WTC11 (cell line): ENCODE measurements at regions not wholly inside any gene's neighbourhood (a gene's known extent, or its start where the extent isn't known, plus 50 kb on each side); places are given as distances from the start of the nearest gene placed in this dataset.

Experiments
- ATF2 ChIP-seq: sonication (generic); formaldehyde crosslinking; IDR thresholded peaks from 2 replicates; pipeline ENCODE4 v1.8.1; 2022; ENCODE audit warnings: low read depth, missing genetic modification reagents, borderline replicate concordance
- ATF3 ChIP-seq: sonication (generic); formaldehyde crosslinking; conservative IDR thresholded peaks from 2 replicates; pipeline ENCODE4 v1.8.1; 2022; ENCODE audit warnings: mild to moderate bottlenecking, missing genetic modification reagents
- ATF6 ChIP-seq: sonication (generic); formaldehyde crosslinking; IDR thresholded peaks from 2 replicates; pipeline ENCODE4 v1.8.1; 2023; ENCODE audit warnings: mild to moderate bottlenecking, missing genetic modification reagents
- CTCF ChIP-seq: fragments of 200-600 bp; IDR thresholded peaks from 2 replicates; pipeline ENCODE4 v1.8.0; 2022; ENCODE audit warnings: antibody characterized with exemption
- E2F4 ChIP-seq: sonication (generic); formaldehyde crosslinking; IDR thresholded peaks from 2 replicates; pipeline ENCODE4 v1.8.1; 2022; ENCODE audit warnings: low read depth, mild to moderate bottlenecking, moderate library complexity, missing genetic modification reagents, borderline replicate concordance
- MAX ChIP-seq: sonication (generic); formaldehyde crosslinking; IDR thresholded peaks from 2 replicates; pipeline ENCODE4 v1.8.0; 2022; ENCODE audit warnings: mild to moderate bottlenecking, missing genetic modification reagents
- MYBL2 ChIP-seq: sonication (generic); formaldehyde crosslinking; IDR thresholded peaks from 2 replicates; pipeline ENCODE4 v1.8.1; 2023; ENCODE audit warnings: mild to moderate bottlenecking, moderate library complexity, missing genetic modification reagents
- NR2C2 ChIP-seq: sonication (generic); formaldehyde crosslinking; IDR thresholded peaks from 2 replicates; pipeline ENCODE4 v1.8.0; 2022; ENCODE audit warnings: mild to moderate bottlenecking, missing genetic modification reagents
- PRDM15 ChIP-seq: sonication (generic); formaldehyde crosslinking; IDR thresholded peaks from 2 replicates; pipeline ENCODE4 v1.8.0; 2022; ENCODE audit warnings: missing genetic modification reagents
- SMAD3 ChIP-seq: sonication (generic); formaldehyde crosslinking; IDR thresholded peaks from 2 replicates; pipeline ENCODE4 v1.8.0; 2022; ENCODE audit warnings: missing genetic modification reagents, mild to moderate bottlenecking, borderline replicate concordance
- ZNF232 ChIP-seq: sonication (generic); formaldehyde crosslinking; IDR thresholded peaks from 2 replicates; pipeline ENCODE4 v1.8.0; 2022; ENCODE audit warnings: mild to moderate bottlenecking, missing genetic modification reagents
- ZNF512 ChIP-seq: sonication (generic); formaldehyde crosslinking; IDR thresholded peaks from 2 replicates; pipeline ENCODE4 v1.8.1; 2022; ENCODE audit warnings: missing genetic modification reagents, borderline replicate concordance

- TF ChIP-seq SMAD3 (CRISPR knock-in tag), result no peak
- TF ChIP-seq CTCF, result no peak
- no peak for TF ChIP-seq ZNF232 (CRISPR knock-in tag)
- no peak for TF ChIP-seq MYBL2 (CRISPR knock-in tag)
- TF ChIP-seq ATF3 (CRISPR knock-in tag), result no peak
- TF ChIP-seq ATF6 (CRISPR knock-in tag), result no peak
- TF ChIP-seq PRDM15 (CRISPR knock-in tag), result no peak
- no peak for TF ChIP-seq MAX
- no peak for TF ChIP-seq NR2C2 (CRISPR knock-in tag)
- TF ChIP-seq E2F4 (CRISPR knock-in tag), result no peak
- no peak for TF ChIP-seq ZNF512 (CRISPR knock-in tag)
- TF ChIP-seq ATF2 (CRISPR knock-in tag), result no peak
Measured at GRCh38 chr3:8313560-8314267, 187.9 kb upstream of the LMCD1 start.
